Stomach (tissue), 4 donors: ENCODE measurements at regions not wholly inside any gene's neighbourhood (a gene's known extent, or its start where the extent isn't known, plus 50 kb on each side); places are given as distances from the start of the nearest gene placed in this dataset.

Experiments
- POLR2A ChIP-seq, 4 donors: fragments of 450-650 bp; IDR thresholded peaks; one replicate each; pipeline ENCODE4 v1.6.1; 2016; ENCODE audit warnings: antibody characterized with exemption in 4 of 4, control low read depth in 2 of 4, mild to moderate bottlenecking in 1 of 4, moderate library complexity in 1 of 4
- TF ChIP-seq, protein P1 (sequence below), 7 experiments: fragments of 450-650 bp in 4 of 7; fragments of 200-600 bp in 3 of 7; sonication (generic) in 3 of 7; IDR thresholded peaks; one replicate each; pipeline ENCODE4 v1.5.1; 2016 to 2019; ENCODE audit warnings: antibody characterized with exemption in 7 of 7, control low read depth in 2 of 7, mild to moderate bottlenecking in 1 of 7

DNA sequence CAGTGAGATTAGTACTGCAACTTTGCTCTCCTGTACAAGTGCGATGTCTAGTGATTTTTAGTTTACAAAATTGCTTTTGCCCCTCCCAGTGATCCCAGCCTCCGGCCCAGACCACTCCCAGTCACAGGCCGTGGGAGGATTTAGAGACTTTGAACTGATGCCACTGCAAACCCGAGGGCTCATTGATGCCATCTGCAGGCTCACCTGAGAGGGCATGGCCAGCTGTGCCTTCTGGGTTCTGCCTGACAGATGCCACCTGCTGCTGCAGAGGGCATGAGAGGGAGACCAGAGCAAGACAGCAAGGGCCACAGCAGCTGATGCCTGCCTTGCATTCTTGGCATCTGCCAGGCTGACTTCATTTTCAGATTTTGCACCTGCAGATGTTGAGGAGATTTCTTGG, 593.8 kb downstream of the CDK5RAP2 start:
- no peak for TF ChIP-seq POLR2A (IDR thresholded peaks at IDR 0.05)
- TF ChIP-seq, protein P1, sequence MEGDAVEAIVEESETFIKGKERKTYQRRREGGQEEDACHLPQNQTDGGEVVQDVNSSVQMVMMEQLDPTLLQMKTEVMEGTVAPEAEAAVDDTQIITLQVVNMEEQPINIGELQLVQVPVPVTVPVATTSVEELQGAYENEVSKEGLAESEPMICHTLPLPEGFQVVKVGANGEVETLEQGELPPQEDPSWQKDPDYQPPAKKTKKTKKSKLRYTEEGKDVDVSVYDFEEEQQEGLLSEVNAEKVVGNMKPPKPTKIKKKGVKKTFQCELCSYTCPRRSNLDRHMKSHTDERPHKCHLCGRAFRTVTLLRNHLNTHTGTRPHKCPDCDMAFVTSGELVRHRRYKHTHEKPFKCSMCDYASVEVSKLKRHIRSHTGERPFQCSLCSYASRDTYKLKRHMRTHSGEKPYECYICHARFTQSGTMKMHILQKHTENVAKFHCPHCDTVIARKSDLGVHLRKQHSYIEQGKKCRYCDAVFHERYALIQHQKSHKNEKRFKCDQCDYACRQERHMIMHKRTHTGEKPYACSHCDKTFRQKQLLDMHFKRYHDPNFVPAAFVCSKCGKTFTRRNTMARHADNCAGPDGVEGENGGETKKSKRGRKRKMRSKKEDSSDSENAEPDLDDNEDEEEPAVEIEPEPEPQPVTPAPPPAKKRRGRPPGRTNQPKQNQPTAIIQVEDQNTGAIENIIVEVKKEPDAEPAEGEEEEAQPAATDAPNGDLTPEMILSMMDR (IDR thresholded peaks at IDR 0.05): no peak
